ENCODE measurements at regions not wholly inside any gene's neighbourhood (a gene's known extent, or its start where the extent isn't known, plus 50 kb on each side); places are given as distances from the start of the nearest gene placed in this dataset.
A peak's percentile ranks its signal among the peaks of the same experiment; 100 is the strongest.

DNA sequence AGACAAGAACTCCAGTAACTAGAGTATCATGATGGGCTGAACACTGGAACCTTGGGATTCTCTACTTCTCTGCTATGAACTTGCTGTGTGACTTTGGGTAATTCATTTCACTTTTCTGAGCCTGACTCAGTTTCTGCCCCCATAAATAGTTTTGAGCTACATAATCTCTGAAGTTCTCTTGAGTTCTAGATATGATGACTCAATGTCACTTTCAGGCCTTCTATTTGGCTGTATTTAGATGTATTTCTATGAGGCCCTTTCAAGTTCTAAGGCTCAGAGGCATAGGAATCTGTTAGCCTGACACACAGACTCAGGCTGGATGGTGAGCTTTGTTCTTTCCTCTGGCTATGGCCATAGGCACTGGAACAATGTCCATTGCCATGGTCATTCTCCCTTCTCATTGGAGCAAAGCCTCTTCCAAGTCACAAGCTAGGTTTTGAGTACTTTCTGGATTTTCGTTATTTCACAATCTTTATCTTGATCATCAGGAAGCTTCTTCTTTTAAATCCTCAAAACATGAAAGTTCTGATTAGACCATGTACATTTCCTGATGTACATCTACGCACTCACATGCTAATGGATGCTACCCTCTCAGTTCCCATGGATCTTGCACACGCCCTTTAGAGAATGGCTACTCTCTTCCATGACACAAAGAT lies 101.6 kb downstream of the TES start:
- BruUV-seq (replicated peaks): no TSS peak
- ATAC-seq: no peak
- DNase-seq (ENCODE audit: low read depth, low spot score): no peak
- Histone ChIP-seq H3K36me3 (ENCODE audit: control insufficient read depth, insufficient read depth, low read length) (no peaks in the 10 kb centered on the region), H3K4me1 (ENCODE audit: control insufficient read depth, insufficient read depth, low read length) (peaks cover 16% of the 10 kb centered on the region), H3K27me3 (ENCODE audit: control insufficient read depth, insufficient read depth, low read length) (no peaks in the 10 kb centered on the region), H3K4me3 (ENCODE audit: low read depth in 2 of 2, low read length in 2 of 2) (no peak overlapping the region), H3K9me3 (ENCODE audit: control insufficient read depth, insufficient read depth, low read depth, low read length) (peaks cover 12% of the 10 kb centered on the region; the same call in 1 of the 2 replicates), H3K27ac (ENCODE audit: low read length) (peak overlapping the region; percentile 80)
- CTCF ChIA-PET: no interaction called here
- in situ Hi-C loops (cut with HindIII; ENCODE audit: low pct_unique_long_range_greater_than_20kb, low sequenced_read_pairs) (no loop called here), intact Hi-C loops (cut with micrococcal nuclease; ENCODE audit: unreplicated experiment) (no loop called here)
- TF ChIP-seq SIN3A (IDR thresholded peaks at IDR 0.05; ENCODE audit: borderline replicate concordance, insufficient read depth, low read depth, low read length) (no peak), TCF7L2 (IDR thresholded peaks at IDR 0.05; ENCODE audit: low read depth, low read length) (no peak), POLR2AphosphoS5 (IDR thresholded peaks at IDR 0.05; ENCODE audit: low read depth, low read length) (no peak)
- TF ChIP-seq, protein P1, sequence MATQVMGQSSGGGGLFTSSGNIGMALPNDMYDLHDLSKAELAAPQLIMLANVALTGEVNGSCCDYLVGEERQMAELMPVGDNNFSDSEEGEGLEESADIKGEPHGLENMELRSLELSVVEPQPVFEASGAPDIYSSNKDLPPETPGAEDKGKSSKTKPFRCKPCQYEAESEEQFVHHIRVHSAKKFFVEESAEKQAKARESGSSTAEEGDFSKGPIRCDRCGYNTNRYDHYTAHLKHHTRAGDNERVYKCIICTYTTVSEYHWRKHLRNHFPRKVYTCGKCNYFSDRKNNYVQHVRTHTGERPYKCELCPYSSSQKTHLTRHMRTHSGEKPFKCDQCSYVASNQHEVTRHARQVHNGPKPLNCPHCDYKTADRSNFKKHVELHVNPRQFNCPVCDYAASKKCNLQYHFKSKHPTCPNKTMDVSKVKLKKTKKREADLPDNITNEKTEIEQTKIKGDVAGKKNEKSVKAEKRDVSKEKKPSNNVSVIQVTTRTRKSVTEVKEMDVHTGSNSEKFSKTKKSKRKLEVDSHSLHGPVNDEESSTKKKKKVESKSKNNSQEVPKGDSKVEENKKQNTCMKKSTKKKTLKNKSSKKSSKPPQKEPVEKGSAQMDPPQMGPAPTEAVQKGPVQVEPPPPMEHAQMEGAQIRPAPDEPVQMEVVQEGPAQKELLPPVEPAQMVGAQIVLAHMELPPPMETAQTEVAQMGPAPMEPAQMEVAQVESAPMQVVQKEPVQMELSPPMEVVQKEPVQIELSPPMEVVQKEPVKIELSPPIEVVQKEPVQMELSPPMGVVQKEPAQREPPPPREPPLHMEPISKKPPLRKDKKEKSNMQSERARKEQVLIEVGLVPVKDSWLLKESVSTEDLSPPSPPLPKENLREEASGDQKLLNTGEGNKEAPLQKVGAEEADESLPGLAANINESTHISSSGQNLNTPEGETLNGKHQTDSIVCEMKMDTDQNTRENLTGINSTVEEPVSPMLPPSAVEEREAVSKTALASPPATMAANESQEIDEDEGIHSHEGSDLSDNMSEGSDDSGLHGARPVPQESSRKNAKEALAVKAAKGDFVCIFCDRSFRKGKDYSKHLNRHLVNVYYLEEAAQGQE (IDR thresholded peaks at IDR 0.05; ENCODE audit: insufficient read depth in 1 of 2, low read depth in 2 of 2, low read length in 1 of 2): no peak
- TF ChIP-seq, protein P2, sequence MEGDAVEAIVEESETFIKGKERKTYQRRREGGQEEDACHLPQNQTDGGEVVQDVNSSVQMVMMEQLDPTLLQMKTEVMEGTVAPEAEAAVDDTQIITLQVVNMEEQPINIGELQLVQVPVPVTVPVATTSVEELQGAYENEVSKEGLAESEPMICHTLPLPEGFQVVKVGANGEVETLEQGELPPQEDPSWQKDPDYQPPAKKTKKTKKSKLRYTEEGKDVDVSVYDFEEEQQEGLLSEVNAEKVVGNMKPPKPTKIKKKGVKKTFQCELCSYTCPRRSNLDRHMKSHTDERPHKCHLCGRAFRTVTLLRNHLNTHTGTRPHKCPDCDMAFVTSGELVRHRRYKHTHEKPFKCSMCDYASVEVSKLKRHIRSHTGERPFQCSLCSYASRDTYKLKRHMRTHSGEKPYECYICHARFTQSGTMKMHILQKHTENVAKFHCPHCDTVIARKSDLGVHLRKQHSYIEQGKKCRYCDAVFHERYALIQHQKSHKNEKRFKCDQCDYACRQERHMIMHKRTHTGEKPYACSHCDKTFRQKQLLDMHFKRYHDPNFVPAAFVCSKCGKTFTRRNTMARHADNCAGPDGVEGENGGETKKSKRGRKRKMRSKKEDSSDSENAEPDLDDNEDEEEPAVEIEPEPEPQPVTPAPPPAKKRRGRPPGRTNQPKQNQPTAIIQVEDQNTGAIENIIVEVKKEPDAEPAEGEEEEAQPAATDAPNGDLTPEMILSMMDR (IDR thresholded peaks at IDR 0.05): no peak
- POLR2A ChIA-PET: interaction anchor here (0.6 kb wide), 1 partner anchor 40 kb away, joined by 3 read pairs; no protein-coding TSS in a partner anchor

GRCh38 chr7:116315293-116315692 lies 105.0 kb downstream of the TES start:
- TF ChIP-seq SIN3A (IDR thresholded peaks at IDR 0.05; ENCODE audit: borderline replicate concordance, insufficient read depth, low read depth, low read length) (no peak), POLR2AphosphoS5 (IDR thresholded peaks at IDR 0.05; ENCODE audit: low read depth, low read length) (no peak), TCF7L2 (IDR thresholded peaks at IDR 0.05; ENCODE audit: low read depth, low read length) (no peak)
- TF ChIP-seq, protein P2 (IDR thresholded peaks at IDR 0.05): no peak
- TF ChIP-seq, protein P1 (IDR thresholded peaks at IDR 0.05; ENCODE audit: insufficient read depth in 1 of 2, low read depth in 2 of 2, low read length in 1 of 2): no peak
- intact Hi-C loops (cut with micrococcal nuclease; ENCODE audit: unreplicated experiment): loop anchor here (5.0 kb wide), 1 partner anchor 43 kb away; no protein-coding TSS in a partner anchor
- ChIA-PET POLR2A (interaction anchor here (0.6 kb wide), 1 partner anchor 1840 kb away, joined by 3 read pairs; no protein-coding TSS in a partner anchor), CTCF (no interaction called here)
- Histone ChIP-seq H3K27me3 (ENCODE audit: control insufficient read depth, insufficient read depth, low read length) (no peaks in the 10 kb centered on the region), H3K36me3 (ENCODE audit: control insufficient read depth, insufficient read depth, low read length) (no peaks in the 10 kb centered on the region), H3K4me3 (ENCODE audit: low read depth in 2 of 2, low read length in 2 of 2) (no peak overlapping the region), H3K4me1 (ENCODE audit: control insufficient read depth, insufficient read depth, low read length) (peaks cover 29% of the 10 kb centered on the region), H3K27ac (ENCODE audit: low read length) (peak overlapping the region; percentile 97), H3K9me3 (ENCODE audit: control insufficient read depth, insufficient read depth, low read depth, low read length) (peaks cover 25% of the 10 kb centered on the region; the same call in 1 of the 2 replicates)
- no peak for ATAC-seq
- no TSS peak for BruUV-seq (replicated peaks)
- in situ Hi-C loops (cut with HindIII; ENCODE audit: low pct_unique_long_range_greater_than_20kb, low sequenced_read_pairs): no loop called here
- no peak for DNase-seq (ENCODE audit: low read depth, low spot score)
